LNCaP clone FGC (cell line): ENCODE measurements at regions not wholly inside any gene's neighbourhood (a gene's known extent, or its start where the extent isn't known, plus 50 kb on each side); places are given as distances from the start of the nearest gene placed in this dataset.
"Not testable (repeated sequence)": the region's sequence is repeated elsewhere in the genome, so short reads cannot be mapped to it uniquely, and the experiment has no call there.

Experiments used
- DNase-seq: peaks from one replicate; pipeline ENCODE4 v3.0.0-alpha.2; 2011; ENCODE audit warnings: low read depth
- H3K4me3 ChIP-seq: 2 replicates; pipeline ENCODE4 v1.5.1; 2011; ENCODE audit warnings: mild to moderate bottlenecking, low read depth, low read length, control low read depth
- TF ChIP-seq, protein P1 (sequence below): IDR thresholded peaks from 2 replicates; pipeline ENCODE4 v1.5.1; 2012; ENCODE audit warnings: mild to moderate bottlenecking; ENCODE audit not compliant: control insufficient read depth, insufficient read depth; ENCODE audit errors: extremely low read depth

DNA sequence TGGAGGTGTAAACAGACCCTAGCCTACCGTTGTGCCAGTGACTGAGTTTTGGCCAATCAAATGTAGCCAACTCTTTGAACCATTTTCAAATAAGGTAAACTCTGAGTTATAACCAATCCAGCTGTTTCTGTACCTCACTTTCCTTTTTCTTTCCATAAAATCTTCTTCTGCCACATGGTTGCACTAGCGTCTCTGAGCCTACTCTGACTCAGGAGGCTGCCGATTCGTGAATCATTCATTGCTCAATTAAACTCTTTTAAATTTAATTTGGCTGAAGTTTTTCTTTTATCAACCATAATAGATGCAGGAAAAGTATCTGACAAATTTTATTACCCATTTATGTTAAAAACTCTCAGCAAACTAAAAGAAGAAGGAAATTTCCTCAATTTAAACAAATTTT lies 111.5 kb upstream of the LYPLAL1 start:
- TF ChIP-seq, protein P1, sequence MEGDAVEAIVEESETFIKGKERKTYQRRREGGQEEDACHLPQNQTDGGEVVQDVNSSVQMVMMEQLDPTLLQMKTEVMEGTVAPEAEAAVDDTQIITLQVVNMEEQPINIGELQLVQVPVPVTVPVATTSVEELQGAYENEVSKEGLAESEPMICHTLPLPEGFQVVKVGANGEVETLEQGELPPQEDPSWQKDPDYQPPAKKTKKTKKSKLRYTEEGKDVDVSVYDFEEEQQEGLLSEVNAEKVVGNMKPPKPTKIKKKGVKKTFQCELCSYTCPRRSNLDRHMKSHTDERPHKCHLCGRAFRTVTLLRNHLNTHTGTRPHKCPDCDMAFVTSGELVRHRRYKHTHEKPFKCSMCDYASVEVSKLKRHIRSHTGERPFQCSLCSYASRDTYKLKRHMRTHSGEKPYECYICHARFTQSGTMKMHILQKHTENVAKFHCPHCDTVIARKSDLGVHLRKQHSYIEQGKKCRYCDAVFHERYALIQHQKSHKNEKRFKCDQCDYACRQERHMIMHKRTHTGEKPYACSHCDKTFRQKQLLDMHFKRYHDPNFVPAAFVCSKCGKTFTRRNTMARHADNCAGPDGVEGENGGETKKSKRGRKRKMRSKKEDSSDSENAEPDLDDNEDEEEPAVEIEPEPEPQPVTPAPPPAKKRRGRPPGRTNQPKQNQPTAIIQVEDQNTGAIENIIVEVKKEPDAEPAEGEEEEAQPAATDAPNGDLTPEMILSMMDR = no peak
- H3K4me3 ChIP-seq = no peak overlapping the region
- no peak for DNase-seq

DNA sequence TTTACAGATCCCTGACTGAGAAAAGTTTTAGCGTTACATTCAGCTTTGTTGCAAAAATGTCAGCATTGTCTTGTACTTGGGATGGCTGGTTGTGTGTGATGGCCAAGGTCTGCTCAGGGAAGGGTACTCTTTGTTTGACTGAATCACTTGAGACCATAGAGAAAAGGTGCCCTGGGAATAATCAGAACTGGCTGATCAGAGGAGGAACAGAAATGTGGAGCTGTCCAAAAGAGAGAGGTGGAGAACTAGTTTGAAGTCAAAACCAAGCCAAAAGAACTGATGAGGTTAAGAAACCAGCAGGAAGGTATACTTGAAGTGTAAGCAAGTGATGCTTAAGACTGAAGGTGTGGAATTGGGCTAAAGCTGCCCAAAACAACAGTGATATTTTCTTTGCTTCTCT lies 107.6 kb upstream of the LYPLAL1 start:
- no peak overlapping the region for H3K4me3 ChIP-seq
- TF ChIP-seq, protein P1 = no peak
- no peak for DNase-seq

DNA sequence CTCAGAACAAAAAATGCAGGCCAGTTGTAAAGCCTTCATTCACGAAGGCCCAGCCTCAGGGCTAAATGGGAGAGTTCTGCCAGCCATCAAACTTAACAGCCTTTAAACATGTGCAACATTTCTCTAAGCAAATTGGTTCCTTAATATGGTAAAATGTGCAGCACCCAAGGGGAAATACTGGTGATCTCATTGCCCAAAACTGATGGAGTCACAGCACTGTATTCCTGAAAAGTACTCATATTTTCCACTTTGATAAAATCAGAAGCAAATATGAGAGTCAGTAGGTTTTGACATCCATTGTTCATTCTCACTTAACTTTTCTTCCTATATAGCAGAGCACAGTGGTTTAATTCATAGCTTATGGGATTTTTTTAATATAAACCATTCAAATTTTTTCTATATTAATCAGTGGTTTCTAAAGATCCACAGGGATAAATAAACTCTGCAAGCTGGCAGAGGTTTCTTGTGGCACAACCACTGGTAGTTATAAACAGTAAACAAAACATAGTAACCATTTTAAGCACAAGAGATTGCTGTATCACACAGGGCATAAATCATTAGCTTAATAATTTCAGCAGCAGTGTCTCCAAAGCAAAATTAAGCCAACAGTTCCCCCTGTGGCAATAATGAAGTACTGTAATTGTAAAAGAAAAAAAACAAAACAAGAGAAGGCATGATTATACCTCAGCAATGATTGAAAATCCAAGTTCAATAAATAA lies 106.9 kb upstream of the LYPLAL1 start:
- TF ChIP-seq, protein P1 = peak; percentile 58
- peak; percentile 18 for DNase-seq
- H3K4me3 ChIP-seq = no peak overlapping the region

DNA sequence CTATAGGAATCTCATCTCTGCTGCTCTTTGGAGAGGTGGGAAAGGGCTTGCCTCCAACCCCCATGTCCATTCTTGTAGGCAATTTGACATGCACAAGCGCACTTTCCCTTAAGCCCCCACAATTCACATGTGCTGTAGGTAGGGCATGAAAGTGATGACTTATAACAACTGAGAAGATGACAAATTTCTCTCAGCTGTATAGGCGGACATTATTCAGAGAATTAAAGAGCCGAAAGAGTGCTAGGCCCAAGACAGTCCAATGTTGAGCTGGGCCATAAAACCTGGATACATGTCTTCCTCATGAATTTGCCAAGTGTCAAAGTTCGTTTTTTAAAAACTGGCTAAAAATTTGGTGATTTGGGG lies 106.3 kb upstream of the LYPLAL1 start:
- H3K4me3 ChIP-seq = no peak overlapping the region
- TF ChIP-seq, protein P1 = no peak
- DNase-seq = no peak

DNA sequence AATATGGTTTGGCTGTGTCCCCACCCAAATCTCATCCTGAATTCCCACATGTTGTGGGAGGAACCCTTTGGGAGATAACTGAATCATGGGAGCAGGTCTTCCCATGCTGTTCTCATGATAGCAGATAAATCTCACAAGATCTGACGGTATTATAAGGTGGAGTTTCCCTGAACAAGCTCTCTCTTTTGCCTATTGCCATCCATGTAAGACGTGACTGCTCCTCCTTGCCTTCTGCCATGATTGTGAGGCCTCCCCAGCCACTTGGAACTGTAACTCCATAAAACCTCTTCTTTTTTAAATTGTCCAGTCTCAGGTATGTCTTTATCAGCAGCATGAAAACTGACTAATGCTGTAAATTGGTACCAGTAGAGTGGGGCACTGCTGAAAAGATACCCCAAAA lies 103.3 kb upstream of the LYPLAL1 start:
- H3K4me3 ChIP-seq, DNase-seq: not testable (repeated sequence)

DNA sequence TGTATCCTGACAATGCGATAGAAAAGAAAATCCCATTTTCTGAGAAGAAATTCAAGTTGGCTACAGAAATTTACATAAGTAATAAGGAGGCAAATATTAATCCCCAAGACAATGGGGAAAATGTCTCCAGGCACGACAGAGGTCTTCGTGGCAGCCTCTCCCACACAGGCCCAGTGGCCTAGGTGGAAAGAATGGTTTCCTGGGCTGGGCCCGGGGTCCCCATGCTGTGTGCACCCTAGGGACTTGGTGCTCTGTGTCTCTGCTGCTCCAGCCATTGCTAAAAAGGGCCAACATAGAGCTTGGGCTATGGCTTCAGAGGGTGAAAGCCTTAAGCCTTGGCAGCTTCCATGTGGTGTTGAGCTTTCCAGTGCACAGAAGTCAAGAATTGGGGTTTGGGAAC lies 102.5 kb upstream of the LYPLAL1 start:
- no peak overlapping the region for H3K4me3 ChIP-seq
- no peak for DNase-seq
- TF ChIP-seq, protein P1 = no peak

DNA sequence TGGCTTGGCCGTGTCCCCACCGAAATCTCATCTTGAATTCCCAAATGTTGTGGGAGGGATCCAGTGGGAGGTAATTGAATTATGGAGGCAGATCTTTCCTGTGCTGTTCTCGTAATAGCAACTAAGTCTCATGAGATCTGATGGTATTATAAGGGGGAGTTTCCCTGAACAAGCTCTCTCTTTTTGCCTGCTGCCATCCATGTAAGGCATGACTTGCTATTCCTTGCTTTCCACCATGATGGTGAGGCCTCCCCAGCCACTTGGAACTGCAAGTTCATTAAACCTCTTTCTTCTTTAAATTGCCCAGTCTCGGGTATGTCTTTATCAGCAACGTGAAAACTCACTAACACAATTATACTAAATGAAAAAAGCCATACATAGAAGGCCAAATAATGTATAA lies 101.3 kb upstream of the LYPLAL1 start:
- TF ChIP-seq, protein P1 = no peak
- H3K4me3 ChIP-seq = no peak overlapping the region
- no peak for DNase-seq
